ENCODE measurements at regions not wholly inside any gene's neighbourhood (a gene's known extent, or its start where the extent isn't known, plus 50 kb on each side); places are given as distances from the start of the nearest gene placed in this dataset.

DNA sequence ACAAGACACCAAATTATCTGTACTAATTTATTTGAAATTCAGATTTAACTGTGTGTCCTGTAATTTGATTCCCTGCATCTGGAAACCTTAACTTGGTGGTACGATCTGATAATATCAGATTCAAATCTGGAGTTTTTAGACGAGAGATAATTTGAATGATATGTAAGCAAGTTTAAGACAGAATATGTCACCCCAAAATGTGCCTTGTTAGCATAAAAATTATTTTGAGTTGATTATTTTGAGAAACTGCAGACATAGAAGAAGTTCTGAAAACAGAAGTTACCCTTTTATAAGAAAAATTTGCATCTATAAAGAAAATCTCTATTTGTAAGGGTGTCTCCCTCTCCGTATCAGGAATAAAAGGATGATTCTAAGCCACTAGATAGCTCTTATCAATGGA, 1202.8 kb downstream of the ROBO2 start:
- TF ChIP-seq EZH2phosphoT487 (IDR thresholded peaks at IDR 0.05; ENCODE audit: insufficient read depth, low read depth) (no peak), EZH2 (IDR thresholded peaks at IDR 0.05; ENCODE audit: insufficient read depth, poor library complexity, severe bottlenecking) (no peak)

All from GM23248 (cell line).